Parathyroid adenoma (tissue), 2 donors: ENCODE measurements at regions not wholly inside any gene's neighbourhood (a gene's known extent, or its start where the extent isn't known, plus 50 kb on each side); places are given as distances from the start of the nearest gene placed in this dataset.

Experiments used
- H2AFZ ChIP-seq: fragments of 300-600 bp; sonication (generic); one replicate; pipeline ENCODE4 v1.7.0; 2017; ENCODE audit warnings: antibody characterized with exemption, mild to moderate bottlenecking
- H3K27ac ChIP-seq: fragments of 300-600 bp; sonication (generic); one replicate; pipeline ENCODE4 v1.7.0; 2017
- H3K27me3 ChIP-seq: fragments of 300-600 bp; sonication (generic); one replicate; pipeline ENCODE4 v1.7.0; 2017; ENCODE audit warnings: low read length; ENCODE audit not compliant: control insufficient read depth, insufficient read depth
- H3K36me3 ChIP-seq: fragments of 300-600 bp; sonication (generic); one replicate; pipeline ENCODE4 v1.7.0; 2017; ENCODE audit warnings: low read length; ENCODE audit not compliant: control insufficient read depth, insufficient read depth
- H3K4me1 ChIP-seq: fragments of 300-600 bp; sonication (generic); one replicate; pipeline ENCODE4 v1.7.0; 2017; ENCODE audit warnings: control low read depth
- H3K4me2 ChIP-seq: fragments of 300-600 bp; sonication (generic); one replicate; pipeline ENCODE4 v1.7.0; 2017; ENCODE audit warnings: low read length
- H3K4me3 ChIP-seq: fragments of 300-600 bp; sonication (generic); one replicate; pipeline ENCODE4 v1.7.0; 2017; ENCODE audit warnings: low read depth, low read length
- H3K79me2 ChIP-seq: fragments of 300-600 bp; sonication (generic); one replicate; pipeline ENCODE4 v1.7.0; 2017; ENCODE audit warnings: control low read depth
- H3K9ac ChIP-seq: fragments of 300-600 bp; sonication (generic); one replicate; pipeline ENCODE4 v1.7.0; 2017; ENCODE audit warnings: mild to moderate bottlenecking
- H3K9me3 ChIP-seq: fragments of 300-600 bp; sonication (generic); one replicate; pipeline ENCODE4 v1.7.0; 2017; ENCODE audit warnings: low read length; ENCODE audit not compliant: control insufficient read depth
- TF ChIP-seq, protein P1 (sequence below): fragments of 300-600 bp; sonication (generic); IDR thresholded peaks from one replicate; pipeline ENCODE4 v1.7.0; 2017; ENCODE audit warnings: antibody characterized with exemption, mild to moderate bottlenecking
- donor health status: primary hyperparathyroidism.

- H3K9ac ChIP-seq, result no peak overlapping the region
- H3K27ac ChIP-seq, result no peak overlapping the region
- H3K4me3 ChIP-seq, result no peak overlapping the region
- H3K79me2 ChIP-seq, result no peaks in the 10 kb centered on the region
- no peaks in the 10 kb centered on the region for H3K4me1 ChIP-seq
- no peaks in the 10 kb centered on the region for H3K27me3 ChIP-seq
- TF ChIP-seq, protein P1, sequence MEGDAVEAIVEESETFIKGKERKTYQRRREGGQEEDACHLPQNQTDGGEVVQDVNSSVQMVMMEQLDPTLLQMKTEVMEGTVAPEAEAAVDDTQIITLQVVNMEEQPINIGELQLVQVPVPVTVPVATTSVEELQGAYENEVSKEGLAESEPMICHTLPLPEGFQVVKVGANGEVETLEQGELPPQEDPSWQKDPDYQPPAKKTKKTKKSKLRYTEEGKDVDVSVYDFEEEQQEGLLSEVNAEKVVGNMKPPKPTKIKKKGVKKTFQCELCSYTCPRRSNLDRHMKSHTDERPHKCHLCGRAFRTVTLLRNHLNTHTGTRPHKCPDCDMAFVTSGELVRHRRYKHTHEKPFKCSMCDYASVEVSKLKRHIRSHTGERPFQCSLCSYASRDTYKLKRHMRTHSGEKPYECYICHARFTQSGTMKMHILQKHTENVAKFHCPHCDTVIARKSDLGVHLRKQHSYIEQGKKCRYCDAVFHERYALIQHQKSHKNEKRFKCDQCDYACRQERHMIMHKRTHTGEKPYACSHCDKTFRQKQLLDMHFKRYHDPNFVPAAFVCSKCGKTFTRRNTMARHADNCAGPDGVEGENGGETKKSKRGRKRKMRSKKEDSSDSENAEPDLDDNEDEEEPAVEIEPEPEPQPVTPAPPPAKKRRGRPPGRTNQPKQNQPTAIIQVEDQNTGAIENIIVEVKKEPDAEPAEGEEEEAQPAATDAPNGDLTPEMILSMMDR, result no peak
- no peak overlapping the region for H2AFZ ChIP-seq
- no peak overlapping the region for H3K4me2 ChIP-seq
- no peaks in the 10 kb centered on the region for H3K9me3 ChIP-seq
- H3K36me3 ChIP-seq, result no peaks in the 10 kb centered on the region
These were observed 456.2 kb downstream of the EPHA4 start for GRCh38 chr2:221115944-221116343.

DNA sequence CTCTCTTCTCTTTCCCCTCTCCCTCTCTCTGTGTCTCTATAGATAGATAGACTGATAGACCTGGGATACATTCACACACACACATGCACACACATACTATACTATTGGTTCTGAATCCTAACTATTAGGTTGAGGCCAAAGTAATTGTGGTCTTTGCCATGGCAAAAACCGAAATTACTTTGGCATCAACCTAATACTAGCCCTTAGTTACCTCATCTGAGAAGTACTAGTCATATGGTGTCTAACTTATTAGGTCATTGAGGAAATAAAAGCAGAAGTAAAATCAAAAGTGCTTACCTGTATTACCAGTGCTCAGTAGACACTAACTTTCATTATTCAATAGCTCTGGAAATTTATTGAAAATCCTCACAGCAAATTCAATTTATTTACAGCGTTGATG lies 451.5 kb downstream of the EPHA4 start:
- Histone ChIP-seq H3K36me3 (no peaks in the 10 kb centered on the region), H3K9me3 (no peaks in the 10 kb centered on the region), H3K27ac (no peak overlapping the region), H3K4me1 (no peaks in the 10 kb centered on the region), H3K27me3 (no peaks in the 10 kb centered on the region), H3K9ac (no peak overlapping the region), H3K4me2 (no peak overlapping the region), H2AFZ (no peak overlapping the region), H3K4me3 (no peak overlapping the region), H3K79me2 (no peaks in the 10 kb centered on the region)
- TF ChIP-seq, protein P1, result no peak

DNA sequence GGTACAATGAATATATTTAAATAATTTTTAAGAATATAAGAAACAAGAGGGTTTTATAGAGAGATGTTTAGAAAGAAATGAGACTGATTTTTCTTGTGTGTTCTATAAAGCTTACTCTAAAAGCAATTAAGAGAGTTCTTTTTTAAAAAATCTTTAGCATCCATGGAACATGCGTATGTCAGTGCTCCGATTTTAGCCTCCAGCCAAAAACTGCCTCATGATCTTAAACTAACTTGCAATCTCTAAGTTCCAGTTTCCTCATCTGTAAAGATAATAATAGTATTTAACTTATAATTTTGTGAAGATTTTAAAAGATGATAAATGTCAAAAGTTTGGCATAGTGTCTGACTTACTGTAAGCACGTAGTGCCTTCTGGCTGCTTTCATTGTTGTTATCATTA lies 448.7 kb downstream of the EPHA4 start:
- Histone ChIP-seq H3K4me2 (no peak overlapping the region), H3K9me3 (no peaks in the 10 kb centered on the region), H3K27me3 (no peaks in the 10 kb centered on the region), H3K9ac (no peak overlapping the region), H3K36me3 (no peaks in the 10 kb centered on the region), H2AFZ (no peak overlapping the region), H3K4me3 (no peak overlapping the region), H3K79me2 (no peaks in the 10 kb centered on the region), H3K27ac (no peak overlapping the region), H3K4me1 (no peaks in the 10 kb centered on the region)
- TF ChIP-seq, protein P1, result no peak

DNA sequence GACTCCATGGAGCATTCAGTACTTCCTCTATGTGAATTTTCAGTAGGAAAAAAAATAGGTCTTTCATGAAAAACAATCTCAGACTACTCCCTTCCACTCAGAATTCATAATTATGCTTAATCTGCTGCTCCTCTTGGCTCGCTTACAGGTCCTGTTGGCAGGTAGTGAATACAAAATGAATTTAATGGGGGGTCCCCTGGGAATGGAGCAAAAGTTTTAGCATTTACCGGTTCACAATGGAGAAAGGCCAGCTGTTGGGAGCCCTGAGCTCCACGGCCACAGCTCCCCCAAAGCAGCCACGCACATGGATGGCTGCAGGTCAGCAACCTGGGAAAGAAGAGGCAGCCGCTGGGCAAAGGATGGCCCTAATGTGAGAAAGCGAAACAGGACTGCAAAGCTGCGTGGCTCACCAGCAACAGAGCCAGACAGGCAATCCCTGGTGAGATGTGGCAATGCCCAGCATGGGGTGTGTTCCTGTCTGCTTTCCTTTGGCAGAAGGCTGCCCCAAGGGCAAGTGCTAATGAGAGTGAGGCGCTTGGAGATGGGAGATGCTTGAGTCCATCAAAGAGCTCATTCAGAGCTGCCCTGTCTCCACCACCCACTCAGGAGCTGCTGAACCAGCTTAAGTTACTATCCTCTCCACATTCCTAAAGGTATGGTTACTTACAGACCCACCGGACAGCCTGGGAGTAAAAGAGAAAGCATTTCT lies 447.4 kb downstream of the EPHA4 start:
- TF ChIP-seq, protein P1, result no peak
- Histone ChIP-seq H3K4me2 (no peak overlapping the region), H3K4me1 (no peaks in the 10 kb centered on the region), H3K27ac (no peak overlapping the region), H3K79me2 (no peaks in the 10 kb centered on the region), H3K36me3 (no peaks in the 10 kb centered on the region), H2AFZ (no peak overlapping the region), H3K4me3 (no peak overlapping the region), H3K9me3 (no peaks in the 10 kb centered on the region), H3K27me3 (no peaks in the 10 kb centered on the region), H3K9ac (no peak overlapping the region)

GRCh38 chr2:221125691-221126090 lies 446.4 kb downstream of the EPHA4 start:
- Histone ChIP-seq H3K79me2 (no peaks in the 10 kb centered on the region), H3K4me3 (no peak overlapping the region), H3K9ac (no peak overlapping the region), H3K27ac (no peak overlapping the region), H3K27me3 (no peaks in the 10 kb centered on the region), H3K4me2 (no peak overlapping the region), H3K9me3 (no peaks in the 10 kb centered on the region), H3K36me3 (no peaks in the 10 kb centered on the region), H3K4me1 (no peaks in the 10 kb centered on the region), H2AFZ (no peak overlapping the region)
- TF ChIP-seq, protein P1, result no peak
